GM18868 (cell line): ENCODE measurements at regions not wholly inside any gene's neighbourhood (a gene's known extent, or its start where the extent isn't known, plus 50 kb on each side); places are given as distances from the start of the nearest gene placed in this dataset.
"Not testable (repeated sequence)": the region's sequence is repeated elsewhere in the genome, so short reads cannot be mapped to it uniquely, and the experiment has no call there.

Source experiments
- ATAC-seq: cut with Tn5 transposase; IDR thresholded peaks from one replicate; pipeline ENCODE4 v1.9.1; 2021; ENCODE audit warnings: mild to moderate bottlenecking, moderate library complexity; ENCODE audit not compliant: unreplicated experiment

DNA sequence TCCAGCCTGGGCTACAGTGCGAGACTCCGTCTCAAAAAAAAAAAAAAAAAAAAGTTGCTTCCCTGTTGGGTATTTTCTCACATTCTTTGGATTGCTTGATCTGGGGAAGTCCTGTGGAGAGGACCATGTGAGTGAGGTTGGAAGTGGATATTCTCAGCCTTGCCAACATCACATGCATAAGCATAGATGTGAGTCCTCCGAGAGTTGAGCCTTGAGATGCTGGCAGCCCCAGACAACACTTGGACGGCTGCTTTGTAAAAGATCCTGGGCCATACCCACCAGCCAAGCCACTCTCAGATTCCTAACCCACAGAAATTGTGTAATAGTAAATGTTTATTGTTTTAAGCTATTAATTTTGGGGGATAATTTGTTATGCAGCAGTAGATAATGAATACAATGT, 1570.0 kb upstream of the GOT2 start:
- no peak for ATAC-seq

DNA sequence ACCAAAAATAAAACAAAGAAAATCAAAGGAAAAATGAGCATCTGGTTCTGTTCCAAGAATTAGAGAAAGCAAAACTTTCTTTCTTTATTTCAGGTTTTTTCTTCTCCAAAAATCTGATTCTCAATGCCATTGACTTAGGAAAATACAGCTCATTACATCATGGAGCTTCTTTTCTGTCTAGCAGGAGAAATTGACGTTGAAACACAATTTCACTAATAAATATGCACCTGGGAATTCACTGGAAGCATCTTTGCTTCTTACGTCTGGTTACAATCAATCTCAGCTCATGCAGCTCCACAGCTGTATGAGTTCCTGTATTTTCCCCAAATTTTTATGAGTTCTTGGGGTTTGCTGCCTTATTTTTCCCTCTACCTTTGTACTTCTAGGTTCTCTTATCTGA, 1568.6 kb upstream of the GOT2 start:
- ATAC-seq: no peak

GRCh38 chr16:60302261-60302660, 1568.1 kb upstream of the GOT2 start:
- ATAC-seq: no peak

GRCh38 chr16:60299241-60299776, 1565.2 kb upstream of the GOT2 start:
- ATAC-seq: no peak

DNA sequence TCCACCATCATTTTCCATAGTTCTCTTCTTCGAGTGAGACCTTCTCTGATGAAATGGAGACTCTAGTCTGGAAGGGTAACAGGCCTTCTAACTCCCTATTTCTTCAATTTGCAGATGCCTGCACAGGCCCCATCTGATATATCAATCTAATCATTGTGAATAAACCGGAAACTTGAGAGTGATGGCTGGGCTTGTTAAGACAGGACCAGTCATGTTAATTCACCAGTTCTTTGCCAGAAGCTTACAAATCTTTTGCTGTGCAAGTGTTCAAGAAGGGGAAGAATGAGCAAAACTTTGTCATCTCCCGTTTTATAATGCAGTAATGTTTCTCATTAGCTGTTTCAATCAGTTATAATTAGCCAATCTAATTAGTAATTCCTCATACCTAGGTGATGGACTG, 1561.3 kb upstream of the GOT2 start:
- ATAC-seq: no peak

- no peak for ATAC-seq
Measured at GRCh38 chr16:60285794-60286193, 1551.7 kb upstream of the GOT2 start.

GRCh38 chr16:60279061-60279665, 1545.0 kb upstream of the GOT2 start:
- no peak for ATAC-seq

- ATAC-seq: no peak
Measured at GRCh38 chr16:60274431-60275019, 1540.4 kb upstream of the GOT2 start.

GRCh38 chr16:60271781-60272180, 1537.7 kb upstream of the GOT2 start:
- ATAC-seq: no peak

- ATAC-seq: no peak
Measured at GRCh38 chr16:60271025-60271771, 1537.1 kb upstream of the GOT2 start.

DNA sequence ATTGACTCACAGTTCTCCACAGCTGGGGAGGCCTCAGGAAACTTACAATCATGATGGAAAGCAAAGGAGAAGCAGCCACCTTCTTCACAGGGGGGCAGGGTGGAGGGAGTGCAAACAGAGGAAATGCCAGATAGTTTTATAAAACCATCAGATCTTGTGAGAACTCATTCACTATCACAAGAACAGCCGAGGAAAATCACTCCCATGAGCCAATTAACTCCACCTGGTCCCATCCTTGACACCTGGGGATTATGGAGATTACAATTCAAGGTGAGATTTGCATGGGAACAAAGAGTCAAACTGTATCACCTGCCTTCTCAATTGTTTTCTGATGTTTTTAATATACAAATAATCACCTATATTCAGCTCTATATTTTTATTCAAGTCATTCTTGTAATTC, 1527.3 kb upstream of the GOT2 start:
- no peak for ATAC-seq

- ATAC-seq: no peak
Measured at GRCh38 chr16:60259956-60260355, 1525.8 kb upstream of the GOT2 start.

- ATAC-seq: no peak
Measured at GRCh38 chr16:60246086-60246485, 1512.0 kb upstream of the GOT2 start.

GRCh38 chr16:60241671-60242070, 1507.6 kb upstream of the GOT2 start:
- ATAC-seq: no peak

GRCh38 chr16:60230666-60231065, 1496.5 kb upstream of the GOT2 start:
- ATAC-seq: no peak

- no peak for ATAC-seq
Measured at GRCh38 chr16:60225541-60225940, 1491.4 kb upstream of the GOT2 start.

GRCh38 chr16:60217787-60218186, 1483.7 kb upstream of the GOT2 start:
- no peak for ATAC-seq

DNA sequence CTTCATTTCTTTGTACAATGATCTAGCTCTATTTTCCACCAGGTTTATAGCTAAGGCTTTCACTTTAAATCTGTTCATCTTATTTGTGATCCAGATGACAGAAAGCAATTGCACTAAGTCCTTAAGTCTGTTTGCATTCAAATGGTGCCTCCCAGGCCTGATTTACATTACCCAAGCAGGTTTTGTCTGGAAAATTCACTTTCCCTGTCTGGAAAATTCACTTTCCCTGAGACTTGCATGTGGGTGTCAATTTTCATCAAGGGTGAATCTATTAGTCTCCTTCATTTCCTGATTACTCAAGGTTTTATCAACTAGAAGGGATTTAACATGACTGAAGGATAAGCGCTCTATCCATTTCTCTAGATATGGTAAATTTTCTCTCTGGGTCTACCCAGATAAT, 1480.2 kb upstream of the GOT2 start:
- ATAC-seq: no peak

DNA sequence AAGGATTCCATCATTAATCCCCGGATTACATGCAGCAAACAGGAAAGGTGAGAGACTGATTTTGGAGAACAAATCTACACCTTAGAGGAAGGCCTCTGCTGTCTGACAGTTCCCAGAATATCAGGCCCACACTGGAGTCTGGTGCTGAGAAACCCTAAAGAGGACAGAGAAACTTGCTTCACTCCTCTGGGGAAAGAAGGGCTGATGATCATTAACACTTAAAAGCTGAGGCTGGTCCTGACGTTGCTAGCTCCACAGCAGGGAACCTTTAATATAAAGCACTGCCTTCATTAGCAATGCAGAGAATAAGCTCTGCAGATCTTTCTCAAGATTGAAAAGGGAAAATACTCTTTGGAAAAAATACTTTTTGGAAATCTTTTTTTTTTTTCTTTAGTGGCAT, 1472.4 kb upstream of the GOT2 start:
- ATAC-seq: no peak

GRCh38 chr16:60204181-60204580, 1470.1 kb upstream of the GOT2 start:
- no peak for ATAC-seq

- no peak for ATAC-seq
Measured at GRCh38 chr16:60203525-60204124, 1469.5 kb upstream of the GOT2 start.

DNA sequence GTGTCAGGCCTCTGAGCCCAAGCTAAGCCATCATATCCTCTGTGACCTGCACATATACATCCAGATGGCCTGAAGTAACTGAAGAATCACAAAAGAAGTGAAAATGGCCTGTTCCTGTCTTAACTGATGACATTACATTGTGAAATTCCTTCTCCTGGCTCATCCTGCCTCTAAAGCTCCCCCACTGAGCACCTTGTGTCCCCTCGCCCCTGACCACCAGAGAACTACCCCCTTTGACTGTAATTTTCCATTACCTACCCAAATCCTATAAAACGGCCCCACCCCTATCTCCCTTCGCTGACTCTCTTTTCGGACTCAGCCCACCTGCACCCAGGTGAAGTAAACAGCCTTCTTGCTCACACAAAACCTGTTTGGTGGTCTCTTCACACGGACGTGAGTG, 1466.6 kb upstream of the GOT2 start:
- not testable (repeated sequence) for ATAC-seq
